NCI-H82 (cell line): ENCODE measurements at regions not wholly inside any gene's neighbourhood (a gene's known extent, or its start where the extent isn't known, plus 50 kb on each side); places are given as distances from the start of the nearest gene placed in this dataset.
A peak's percentile ranks its signal among the peaks of the same experiment; 100 is the strongest.

Source experiments
- DNase-seq: peaks from one replicate; lab custom pipeline; 2025; lab: John Stamatoyannopoulos, UW

GRCh38 chr6:164561656-164562055 is 747.7 kb downstream of the C6orf118 start:
- no peak for DNase-seq

DNA sequence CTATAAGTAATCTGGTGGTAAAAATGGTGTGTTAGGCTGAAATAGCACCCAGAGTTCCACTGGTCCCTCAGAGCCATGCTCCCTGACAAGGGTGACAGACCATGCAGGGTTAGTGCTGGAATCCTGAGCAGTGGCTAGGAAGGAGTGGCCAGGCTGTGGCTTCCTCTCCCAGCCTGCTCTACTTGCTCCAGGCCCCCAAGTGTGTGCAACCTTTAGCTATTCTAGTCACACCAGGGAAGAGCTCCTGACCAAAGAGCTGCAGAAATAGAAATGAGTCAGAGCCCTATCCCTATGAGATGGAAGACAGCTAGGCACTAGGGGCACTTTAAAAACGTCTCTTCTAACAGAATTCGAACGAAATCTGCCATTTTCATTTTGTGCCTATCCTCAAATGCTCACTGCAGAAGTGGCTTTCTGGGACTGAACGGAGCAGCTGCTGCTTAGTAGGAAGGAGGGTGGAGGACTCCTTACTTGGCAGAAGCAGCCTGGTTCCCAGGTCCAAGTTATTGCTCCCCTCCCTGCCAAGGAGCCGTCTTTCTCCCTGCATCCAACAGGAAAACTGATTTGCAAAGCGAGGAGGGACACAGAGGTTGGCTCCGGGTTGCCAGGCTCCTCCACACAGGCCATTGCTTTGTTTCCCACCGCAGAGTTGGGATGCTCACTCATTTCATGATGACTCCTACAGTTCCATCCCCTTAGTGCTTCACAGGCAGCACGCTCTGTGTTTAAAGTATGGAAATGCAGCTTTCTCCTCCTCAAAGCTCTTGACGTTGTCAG is 754.5 kb downstream of the C6orf118 start:
- DNase-seq = no peak

DNA sequence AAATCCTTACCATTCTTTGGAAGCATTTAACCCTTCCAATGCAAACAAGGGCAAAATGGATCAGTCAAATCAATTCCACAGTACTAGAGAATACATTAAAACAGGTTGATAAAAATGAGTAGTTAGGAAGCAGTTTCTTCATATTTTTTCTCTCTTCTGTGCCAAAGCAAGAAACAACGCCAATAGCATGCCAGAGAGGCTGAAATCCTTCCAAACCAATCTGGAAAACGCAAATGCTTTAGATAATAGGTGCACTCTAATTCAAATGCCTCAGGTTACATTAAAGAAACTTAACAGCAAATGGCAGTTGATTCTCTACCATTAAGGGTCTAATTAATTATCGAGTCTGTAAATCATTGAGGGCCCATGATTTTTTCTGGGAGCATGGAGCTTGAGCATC is 755.2 kb downstream of the C6orf118 start:
- no peak for DNase-seq

DNA sequence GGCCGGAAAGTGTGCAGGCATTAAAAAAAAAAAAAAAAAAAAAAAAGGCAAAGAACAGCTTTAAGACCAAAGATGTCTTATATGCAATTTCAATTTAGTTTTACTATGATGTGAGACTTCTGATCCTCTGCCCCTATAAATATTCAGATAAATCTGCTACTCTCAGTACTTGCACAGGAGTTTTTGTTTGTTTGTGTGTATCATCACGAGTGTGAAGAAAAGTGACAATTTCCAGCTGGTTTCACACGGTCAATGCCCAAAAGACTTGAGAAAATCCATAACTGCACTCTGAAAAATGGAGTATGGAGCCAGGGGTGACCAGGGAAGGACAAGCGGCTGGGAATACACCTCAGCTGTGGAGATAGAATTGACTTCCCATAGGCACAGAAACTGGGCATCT is 757.7 kb downstream of the C6orf118 start:
- no peak for DNase-seq

DNA sequence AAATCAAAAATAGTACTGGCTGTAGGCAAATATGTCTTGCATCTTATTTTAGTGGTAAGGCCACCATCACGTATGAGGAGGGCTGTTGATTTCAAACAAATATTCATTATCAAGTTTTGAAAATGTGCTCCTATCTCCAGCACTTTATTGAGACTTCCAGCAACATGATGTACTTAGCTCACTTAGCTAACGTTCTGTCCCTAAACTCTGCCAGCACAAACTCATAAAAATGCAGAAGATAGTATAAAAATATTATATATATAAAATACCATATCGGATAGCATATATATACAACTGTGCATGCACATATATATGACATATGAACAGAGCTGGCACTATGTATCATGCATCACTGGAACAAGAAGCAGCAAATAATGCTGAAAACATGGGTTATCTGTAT is 762.3 kb downstream of the C6orf118 start:
- DNase-seq = no peak

DNA sequence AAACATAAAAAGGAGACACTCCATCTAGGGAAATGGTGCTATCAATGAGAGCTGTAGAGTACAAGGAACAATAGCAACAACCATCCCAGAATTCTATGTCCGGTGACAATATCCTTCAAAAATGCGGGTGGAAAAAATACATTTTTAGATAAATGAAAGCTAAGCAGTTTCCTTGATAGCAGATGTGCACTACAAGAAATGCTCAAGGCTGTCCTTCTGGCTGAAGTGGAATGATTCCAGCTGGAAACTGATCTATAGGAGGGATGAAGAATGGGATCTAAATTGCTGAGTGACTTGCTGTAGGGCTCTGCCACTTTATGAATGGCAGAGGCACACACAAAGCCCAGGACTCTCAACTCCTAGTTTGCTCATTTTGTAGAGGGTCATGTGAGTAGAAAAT is 763.1 kb downstream of the C6orf118 start:
- DNase-seq = no peak

- no peak for DNase-seq
These were observed 775.2 kb downstream of the C6orf118 start for GRCh38 chr6:164534070-164534766.

GRCh38 chr6:164533045-164533362 is 776.4 kb downstream of the C6orf118 start:
- DNase-seq = peak; percentile 72

DNA sequence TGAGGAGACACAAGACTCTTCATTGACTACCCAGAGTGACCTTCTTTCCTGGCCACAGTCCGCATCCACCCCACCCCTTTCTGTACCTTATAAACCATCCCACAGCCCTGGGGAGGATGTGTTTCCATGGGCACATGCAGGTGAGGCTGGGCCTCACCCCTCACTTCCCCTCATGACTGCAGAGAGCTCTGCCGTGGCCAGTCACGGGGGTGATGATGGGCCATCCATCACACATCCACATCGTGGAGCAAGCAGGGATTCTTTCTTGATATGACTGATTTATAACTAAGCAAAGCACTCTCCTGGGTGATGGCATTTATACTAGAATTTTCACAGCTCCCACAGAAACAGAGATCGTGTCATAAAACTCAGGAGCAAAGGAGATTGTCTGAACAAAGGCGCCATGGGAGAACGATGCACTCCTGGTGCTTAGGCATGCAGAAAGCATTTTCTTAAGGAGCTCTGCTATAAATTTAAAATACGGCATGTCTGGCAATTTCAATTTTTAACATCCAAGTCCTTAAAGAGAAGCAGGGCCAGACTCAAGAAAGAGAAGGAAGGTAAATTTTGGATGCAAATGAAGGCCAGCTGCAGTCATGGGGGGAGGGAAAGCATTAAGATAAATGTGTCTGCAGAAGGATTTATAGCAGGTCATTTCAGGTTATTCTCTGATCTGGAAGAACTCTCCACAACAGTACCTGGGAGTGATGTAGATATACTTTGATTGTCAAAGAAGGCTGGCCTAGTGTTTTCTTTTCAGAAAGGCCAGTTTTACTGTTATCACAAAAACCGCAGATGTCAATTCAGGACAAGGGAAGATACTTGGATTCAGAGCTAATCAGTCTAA is 777.0 kb downstream of the C6orf118 start:
- peak; percentile 72 for DNase-seq

DNA sequence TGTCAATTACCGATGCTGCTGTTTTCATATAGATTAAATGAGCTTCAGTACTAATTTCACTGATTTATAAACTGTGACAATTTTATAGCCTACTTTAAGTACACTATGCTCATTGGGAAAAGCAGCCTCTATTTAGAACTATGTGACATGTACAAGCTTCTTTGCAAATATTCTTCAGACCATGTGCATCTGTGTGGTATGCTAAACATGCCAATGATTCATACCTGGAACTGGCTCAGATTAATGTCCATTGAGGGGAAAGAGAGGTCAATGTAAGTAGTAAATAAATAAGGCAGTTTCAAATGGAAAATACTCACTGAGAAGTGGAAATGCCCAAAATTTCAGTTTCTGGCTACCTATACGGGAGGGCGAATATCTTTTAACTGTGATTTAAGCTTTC is 777.7 kb downstream of the C6orf118 start:
- no peak for DNase-seq

- DNase-seq = no peak
These were observed 780.9 kb downstream of the C6orf118 start for GRCh38 chr6:164528539-164528938.

- DNase-seq = no peak
These were observed 786.2 kb downstream of the C6orf118 start for GRCh38 chr6:164523087-164523654.

DNA sequence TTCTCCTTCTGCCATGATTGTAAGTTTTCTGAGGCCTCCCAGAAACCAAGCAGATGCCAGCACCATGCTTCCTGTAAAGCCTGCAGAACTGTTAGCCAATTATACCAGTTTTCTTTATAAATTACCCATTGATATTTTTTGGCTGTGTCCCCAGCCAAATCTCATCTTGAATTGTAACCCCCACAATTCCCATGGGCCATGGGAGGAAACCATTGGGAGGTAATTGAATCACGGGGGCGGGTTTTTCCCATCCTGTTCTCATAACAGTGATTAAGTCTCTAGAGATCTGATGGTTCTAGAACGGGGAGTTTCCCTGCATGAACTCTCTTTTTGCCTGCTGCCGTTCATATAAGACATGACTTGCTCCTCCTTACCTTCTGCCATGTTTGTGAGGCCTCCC is 788.5 kb downstream of the C6orf118 start:
- DNase-seq = no peak

GRCh38 chr6:164507206-164507940 is 802.0 kb downstream of the C6orf118 start:
- DNase-seq = no peak

- DNase-seq = no peak
These were observed 804.0 kb downstream of the C6orf118 start for GRCh38 chr6:164505425-164505824.

DNA sequence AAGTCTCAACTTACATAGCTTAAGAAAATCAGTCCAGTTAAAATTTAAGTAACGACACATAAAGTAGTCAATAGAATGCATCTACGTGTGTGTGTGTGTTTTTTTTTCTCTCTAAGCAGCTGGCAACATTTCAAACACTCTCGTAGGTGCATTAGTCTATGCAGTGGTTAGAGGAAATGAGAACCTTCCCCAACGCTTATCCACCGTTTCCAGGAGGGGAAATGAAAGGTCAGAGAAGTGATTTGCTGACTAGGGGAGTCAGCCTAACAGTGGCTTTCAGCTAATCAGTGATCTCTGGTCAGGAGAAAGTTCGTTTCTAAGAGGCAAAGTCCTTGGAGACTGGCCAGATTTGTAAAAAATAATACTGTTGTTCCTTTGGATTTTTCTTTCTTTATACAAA is 806.6 kb downstream of the C6orf118 start:
- DNase-seq = no peak

DNA sequence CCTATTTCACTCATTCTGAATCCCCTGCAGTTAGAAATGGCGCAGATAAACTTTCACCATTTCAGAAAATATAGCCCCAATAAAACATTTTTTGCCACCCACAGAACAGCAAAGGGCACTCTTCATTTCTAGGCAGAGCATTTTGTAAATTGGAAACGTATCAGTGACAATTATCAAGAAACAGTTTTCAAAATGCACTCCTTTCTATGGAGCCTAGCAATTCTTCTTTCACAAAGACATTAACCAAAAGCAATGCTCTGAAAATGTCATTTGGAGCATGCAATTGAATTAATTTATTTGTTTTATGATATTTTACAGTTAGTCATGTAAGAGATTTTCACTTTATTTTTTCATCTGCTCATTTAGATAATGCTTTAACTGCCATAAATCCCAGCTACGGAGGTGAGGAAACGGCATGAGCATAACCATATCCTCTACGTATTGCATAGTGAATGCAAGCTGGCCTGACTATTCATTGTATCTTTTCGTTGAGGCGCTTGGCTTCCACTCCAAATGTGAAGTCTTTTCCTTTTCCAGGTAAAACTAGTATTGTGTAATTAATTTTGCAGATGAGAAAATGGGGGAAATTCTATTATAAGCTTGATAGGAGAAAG is 813.4 kb downstream of the C6orf118 start:
- DNase-seq = no peak

- no peak for DNase-seq
These were observed 831.0 kb downstream of the C6orf118 start for GRCh38 chr6:164478426-164478825.

- DNase-seq = no peak
These were observed 831.6 kb downstream of the C6orf118 start for GRCh38 chr6:164477790-164478189.

GRCh38 chr6:164477101-164477500 is 832.3 kb downstream of the C6orf118 start:
- DNase-seq = no peak

DNA sequence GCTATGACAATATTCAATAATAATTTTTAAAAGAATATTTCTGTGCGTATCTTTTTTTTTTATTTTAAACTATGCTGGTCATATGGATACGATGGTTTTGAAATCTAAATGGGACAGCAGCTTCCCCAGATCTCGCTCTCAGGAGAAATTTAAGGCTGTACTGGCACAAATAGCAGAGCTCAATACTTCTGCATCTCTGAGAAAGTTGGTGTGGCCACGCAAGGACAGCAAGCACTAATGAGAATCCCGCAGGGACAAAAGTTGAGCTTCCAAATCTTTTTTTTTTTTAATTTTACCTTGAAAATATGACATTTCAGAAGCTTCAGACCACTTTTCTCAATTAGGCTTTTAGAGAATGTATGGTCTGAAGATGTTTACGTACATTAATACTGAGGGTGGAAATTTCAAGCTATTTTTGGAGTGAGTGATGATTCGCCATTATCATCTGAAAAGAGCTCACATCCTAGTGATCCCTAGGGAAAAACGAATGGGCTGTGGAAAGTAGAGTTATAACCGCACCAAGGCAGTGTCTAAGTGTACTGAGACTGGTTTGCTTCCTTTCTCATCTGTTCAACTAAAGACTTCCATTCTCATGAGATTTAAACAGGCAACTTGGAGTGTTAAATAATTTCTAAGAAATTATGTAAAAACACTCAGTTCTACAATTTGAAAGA is 840.0 kb downstream of the C6orf118 start:
- DNase-seq = no peak
